Activated B cell treated with CpG ODN at 0.5 μM for 24 hours (primary cell): ENCODE measurements at regions not wholly inside any gene's neighbourhood (a gene's known extent, or its start where the extent isn't known, plus 50 kb on each side); places are given as distances from the start of the nearest gene placed in this dataset.

Experiments used
- ATAC-seq: fragments of 200-7000 bp; cut with Tn5 transposase; one replicate; pipeline ENCODE4 v1.10.0; 2021; ENCODE audit warnings: low read depth, mild to moderate bottlenecking, moderate library complexity
- CTCF ChIA-PET: fragments of 350-600 bp; sonication (Branson Sonifier 250); formaldehyde crosslinking; loops from one replicate; lab custom pipeline; 2021; ENCODE audit warnings: antibody characterized with exemption; lab: Charles Lee
- POLR2A ChIA-PET: fragments of 350-600 bp; sonication (Branson Sonifier 250); formaldehyde crosslinking; loops from one replicate; lab custom pipeline; 2021; ENCODE audit warnings: antibody characterized with exemption; lab: Charles Lee
- DNase-seq: peaks from one replicate; pipeline ENCODE4 v3.0.0; 2022
- H3K27ac Mint-ChIP-seq: one replicate; pipeline ENCODE4 v1.8.0; 2020; ENCODE audit warnings: mixed read lengths
- H3K27me3 Mint-ChIP-seq: one replicate; pipeline ENCODE4 v1.8.0; 2021; ENCODE audit warnings: mixed read lengths
- H3K36me3 Mint-ChIP-seq: one replicate; pipeline ENCODE4 v1.8.0; 2021; ENCODE audit warnings: low read depth, mixed read lengths
- H3K4me1 Mint-ChIP-seq: one replicate; pipeline ENCODE4 v1.8.0; 2021; ENCODE audit warnings: mixed read lengths
- H3K4me3 Mint-ChIP-seq: one replicate; pipeline ENCODE4 v1.8.0; 2020; ENCODE audit warnings: mild to moderate bottlenecking, mixed read lengths
- H3K9me3 Mint-ChIP-seq: one replicate; pipeline ENCODE4 v1.8.0; 2020; ENCODE audit warnings: mixed read lengths
- intact Hi-C: fragments of 100-400 bp; cut with micrococcal nuclease; formaldehyde crosslinking; loops from one replicate; pipeline ENCODE4 v1.15.1; 2024
- TF ChIP-seq, protein P1 (sequence below): fragments of 200-600 bp; IDR thresholded peaks from one replicate; pipeline ENCODE4 v1.8.0; 2022; ENCODE audit warnings: antibody characterized with exemption, mild to moderate bottlenecking

- Mint-ChIP-seq H3K27me3 (no peaks in the 10 kb centered on the region), H3K27ac (no peak overlapping the region), H3K4me3 (no peak overlapping the region), H3K36me3 (no peaks in the 10 kb centered on the region), H3K9me3 (no peaks in the 10 kb centered on the region), H3K4me1 (no peaks in the 10 kb centered on the region)
- ATAC-seq (no peak), DNase-seq (no peak)
- CTCF ChIA-PET = no interaction called here
- POLR2A ChIA-PET = no interaction called here
- intact Hi-C loops = no loop called here
- TF ChIP-seq, protein P1, sequence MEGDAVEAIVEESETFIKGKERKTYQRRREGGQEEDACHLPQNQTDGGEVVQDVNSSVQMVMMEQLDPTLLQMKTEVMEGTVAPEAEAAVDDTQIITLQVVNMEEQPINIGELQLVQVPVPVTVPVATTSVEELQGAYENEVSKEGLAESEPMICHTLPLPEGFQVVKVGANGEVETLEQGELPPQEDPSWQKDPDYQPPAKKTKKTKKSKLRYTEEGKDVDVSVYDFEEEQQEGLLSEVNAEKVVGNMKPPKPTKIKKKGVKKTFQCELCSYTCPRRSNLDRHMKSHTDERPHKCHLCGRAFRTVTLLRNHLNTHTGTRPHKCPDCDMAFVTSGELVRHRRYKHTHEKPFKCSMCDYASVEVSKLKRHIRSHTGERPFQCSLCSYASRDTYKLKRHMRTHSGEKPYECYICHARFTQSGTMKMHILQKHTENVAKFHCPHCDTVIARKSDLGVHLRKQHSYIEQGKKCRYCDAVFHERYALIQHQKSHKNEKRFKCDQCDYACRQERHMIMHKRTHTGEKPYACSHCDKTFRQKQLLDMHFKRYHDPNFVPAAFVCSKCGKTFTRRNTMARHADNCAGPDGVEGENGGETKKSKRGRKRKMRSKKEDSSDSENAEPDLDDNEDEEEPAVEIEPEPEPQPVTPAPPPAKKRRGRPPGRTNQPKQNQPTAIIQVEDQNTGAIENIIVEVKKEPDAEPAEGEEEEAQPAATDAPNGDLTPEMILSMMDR = no peak
Measured at GRCh38 chr6:104548297-104548696, 311.4 kb downstream of the HACE1 start.

GRCh38 chr6:104541411-104541810 lies 318.3 kb downstream of the HACE1 start:
- Mint-ChIP-seq H3K9me3 (no peaks in the 10 kb centered on the region), H3K4me3 (no peak overlapping the region), H3K36me3 (no peaks in the 10 kb centered on the region), H3K27me3 (no peaks in the 10 kb centered on the region), H3K27ac (no peak overlapping the region), H3K4me1 (no peaks in the 10 kb centered on the region)
- no peak for DNase-seq
- ChIA-PET CTCF (no interaction called here), POLR2A (no interaction called here)
- intact Hi-C loops = no loop called here
- TF ChIP-seq, protein P1 = no peak
- ATAC-seq = no peak

- Mint-ChIP-seq H3K4me1 (no peaks in the 10 kb centered on the region), H3K9me3 (no peaks in the 10 kb centered on the region), H3K4me3 (no peak overlapping the region), H3K27ac (no peak overlapping the region), H3K36me3 (no peaks in the 10 kb centered on the region), H3K27me3 (no peaks in the 10 kb centered on the region)
- ChIA-PET CTCF (no interaction called here), POLR2A (no interaction called here)
- DNase-seq (no peak), ATAC-seq (no peak)
- TF ChIP-seq, protein P1 = no peak
- intact Hi-C loops = no loop called here
Measured at GRCh38 chr6:104540743-104541142, 319.0 kb downstream of the HACE1 start.

DNA sequence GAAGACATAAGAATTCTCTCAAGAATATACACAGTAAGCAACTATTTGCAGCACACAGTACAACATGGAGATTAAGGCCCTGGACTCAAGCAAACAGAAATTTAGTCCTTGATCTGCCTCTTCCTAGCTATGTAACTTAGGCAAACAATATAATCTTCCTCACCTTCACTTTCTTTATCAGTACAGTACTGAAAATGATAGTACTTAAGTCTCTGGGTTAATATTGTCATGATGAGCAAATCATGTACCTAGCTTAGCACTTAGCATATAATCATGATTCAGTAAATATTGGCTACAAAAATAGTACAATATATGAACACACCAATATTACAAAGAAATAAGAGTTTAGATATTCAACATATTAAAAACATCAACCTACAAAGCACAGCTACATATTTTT lies 320.5 kb downstream of the HACE1 start:
- Mint-ChIP-seq H3K36me3 (no peaks in the 10 kb centered on the region), H3K27me3 (no peaks in the 10 kb centered on the region), H3K27ac (no peak overlapping the region), H3K4me3 (no peak overlapping the region), H3K9me3 (no peaks in the 10 kb centered on the region), H3K4me1 (no peaks in the 10 kb centered on the region)
- POLR2A ChIA-PET = no interaction called here
- DNase-seq (no peak), ATAC-seq (no peak)
- TF ChIP-seq, protein P1 = no peak
- intact Hi-C loops = no loop called here
- CTCF ChIA-PET = interaction anchor here (0.8 kb wide), 1 partner anchor 12 kb away, joined by 3 read pairs; no protein-coding TSS in a partner anchor

DNA sequence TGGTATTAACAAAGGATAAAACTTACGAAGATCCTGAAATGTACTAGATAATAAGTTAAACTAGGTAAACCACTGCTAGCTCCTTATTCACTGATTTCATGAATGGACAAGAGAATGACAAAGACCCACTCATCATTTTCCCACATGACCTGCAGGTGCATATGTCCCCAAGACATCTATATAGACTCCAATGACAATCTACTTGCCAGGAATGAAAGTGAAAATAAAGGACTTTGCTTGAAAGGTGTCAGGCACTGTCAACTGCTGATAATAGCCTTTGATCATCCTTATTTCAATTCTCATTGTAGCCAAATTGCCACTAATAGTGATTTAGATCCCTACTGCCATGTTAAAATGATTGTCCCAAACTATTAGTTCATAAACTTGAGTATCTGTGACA lies 321.8 kb downstream of the HACE1 start:
- ChIA-PET CTCF (no interaction called here), POLR2A (no interaction called here)
- no peak for ATAC-seq

More for the DNA sequence above, 321.8 kb downstream of the HACE1 start:
- Mint-ChIP-seq H3K36me3 (no peaks in the 10 kb centered on the region), H3K9me3 (no peaks in the 10 kb centered on the region), H3K4me3 (no peak overlapping the region), H3K27ac (no peak overlapping the region), H3K27me3 (no peaks in the 10 kb centered on the region), H3K4me1 (no peaks in the 10 kb centered on the region)
- no peak for DNase-seq
- TF ChIP-seq, protein P1 = no peak
- intact Hi-C loops = no loop called here
